ENCODE measurements at regions not wholly inside any gene's neighbourhood (a gene's known extent, or its start where the extent isn't known, plus 50 kb on each side); places are given as distances from the start of the nearest gene placed in this dataset.

- Histone ChIP-seq H3K4me1 (ENCODE audit: low read length) (no peaks in the 10 kb centered on the region), H2AFZ (ENCODE audit: low read length) (no peak overlapping the region), H3K27me3 (replicated peaks; ENCODE audit: insufficient read depth, low read length) (no peaks in the 10 kb centered on the region), H3K27ac (ENCODE audit: low read length) (no peak overlapping the region), H3K4me3 (ENCODE audit: low read length) (no peak overlapping the region), H3F3A (ENCODE audit: insufficient read depth, low read length) (no peaks in the 10 kb centered on the region), H3K9me3 (replicated peaks; ENCODE audit: insufficient read depth, low read length) (no peaks in the 10 kb centered on the region), H3K9me2 (replicated peaks; ENCODE audit: insufficient read depth, low read length) (no peaks in the 10 kb centered on the region), H3K36me3 (replicated peaks; ENCODE audit: insufficient read depth, low read length) (no peaks in the 10 kb centered on the region), H3K4me2 (ENCODE audit: low read depth, low read length) (no peak overlapping the region), H3K79me2 (ENCODE audit: low read length) (no peaks in the 10 kb centered on the region), H3K9ac (ENCODE audit: low read length) (no peak overlapping the region), H4K20me1 (ENCODE audit: insufficient read depth, low read length) (no peaks in the 10 kb centered on the region)
- TF ChIP-seq EZH2phosphoT487 (IDR thresholded peaks at IDR 0.05; ENCODE audit: low read length) (no peak), EZH2 (optimal IDR thresholded peaks at IDR 0.05; ENCODE audit: low read depth, low read length) (no peak), CTCF (IDR thresholded peaks at IDR 0.05; ENCODE audit: low read length) (no peak)
- no peak for DNase-seq
Observed at GRCh38 chr1:238487931-238488330, 597.2 kb upstream of the ZP4 start.

DNA sequence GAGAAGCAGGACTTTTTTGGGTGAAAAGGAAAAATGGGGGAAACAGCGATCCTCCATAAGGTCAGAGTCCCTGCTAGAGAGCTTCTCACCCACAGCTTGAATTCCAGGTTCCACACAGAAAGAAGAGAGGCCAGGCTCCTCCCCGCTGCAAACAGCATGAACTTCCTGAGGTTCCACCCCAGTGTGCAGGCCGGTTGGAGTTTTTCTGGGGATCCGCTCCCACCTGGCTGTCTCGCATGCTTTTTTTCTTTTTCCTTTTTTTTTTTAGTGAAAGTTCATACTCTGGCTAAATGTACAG lies 595.1 kb upstream of the ZP4 start:
- Histone ChIP-seq H3K4me2 (ENCODE audit: low read depth, low read length) (no peak overlapping the region), H3K4me1 (ENCODE audit: low read length) (no peaks in the 10 kb centered on the region), H3K27me3 (replicated peaks; ENCODE audit: insufficient read depth, low read length) (no peaks in the 10 kb centered on the region), H3K9me3 (replicated peaks; ENCODE audit: insufficient read depth, low read length) (no peaks in the 10 kb centered on the region), H3F3A (ENCODE audit: insufficient read depth, low read length) (no peaks in the 10 kb centered on the region), H3K36me3 (replicated peaks; ENCODE audit: insufficient read depth, low read length) (no peaks in the 10 kb centered on the region), H3K9ac (ENCODE audit: low read length) (no peak overlapping the region), H4K20me1 (ENCODE audit: insufficient read depth, low read length) (no peaks in the 10 kb centered on the region), H2AFZ (ENCODE audit: low read length) (no peak overlapping the region), H3K4me3 (ENCODE audit: low read length) (no peak overlapping the region), H3K79me2 (ENCODE audit: low read length) (no peaks in the 10 kb centered on the region), H3K9me2 (replicated peaks; ENCODE audit: insufficient read depth, low read length) (no peaks in the 10 kb centered on the region), H3K27ac (ENCODE audit: low read length) (no peak overlapping the region)
- TF ChIP-seq EZH2phosphoT487 (IDR thresholded peaks at IDR 0.05; ENCODE audit: low read length) (no peak), CTCF (IDR thresholded peaks at IDR 0.05; ENCODE audit: low read length) (no peak), EZH2 (optimal IDR thresholded peaks at IDR 0.05; ENCODE audit: low read depth, low read length) (no peak)
- DNase-seq: no peak

DNA sequence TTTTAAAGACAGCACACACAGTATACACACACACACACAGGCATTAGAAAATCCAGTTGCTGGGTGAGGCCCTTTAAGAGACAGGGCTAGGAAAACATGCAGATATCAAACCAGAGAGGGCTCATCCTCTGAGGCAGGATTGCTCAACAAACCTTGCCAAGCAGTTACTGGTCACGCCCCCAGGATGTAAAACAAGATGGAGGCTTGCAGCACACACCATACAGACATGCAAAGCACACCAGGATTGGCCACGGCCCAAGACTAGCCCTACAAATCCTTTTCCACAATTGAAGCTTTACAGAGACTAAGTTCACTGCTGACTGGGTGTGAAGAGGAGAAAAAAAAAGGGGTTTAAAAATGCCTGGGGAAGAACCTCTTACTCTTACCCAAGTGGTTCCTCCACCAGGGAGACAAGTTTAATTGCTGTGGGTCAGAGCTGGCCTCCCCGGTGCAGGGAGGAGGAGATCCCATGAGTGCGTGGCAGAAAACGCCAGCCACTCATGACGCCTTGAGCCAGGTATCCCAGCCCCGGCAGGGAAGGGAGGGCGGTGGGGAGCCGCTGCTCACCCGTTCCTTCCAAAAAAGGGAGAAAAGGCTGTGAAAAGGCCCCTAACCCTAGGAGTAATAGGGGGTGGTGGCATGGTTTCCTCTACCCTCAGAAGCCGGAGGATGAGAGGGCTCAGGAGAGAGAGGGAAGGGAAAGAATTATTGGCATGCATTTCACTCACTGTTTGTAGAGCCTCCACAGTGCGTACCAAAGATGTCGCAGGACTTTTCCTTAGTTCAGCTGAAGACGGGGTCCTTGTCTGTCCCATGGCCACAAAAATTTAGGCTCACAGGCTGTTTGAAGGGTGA lies 594.6 kb upstream of the ZP4 start:
- Histone ChIP-seq H3K27me3 (replicated peaks; ENCODE audit: insufficient read depth, low read length) (no peaks in the 10 kb centered on the region), H3K9me3 (replicated peaks; ENCODE audit: insufficient read depth, low read length) (no peaks in the 10 kb centered on the region), H3F3A (ENCODE audit: insufficient read depth, low read length) (no peaks in the 10 kb centered on the region), H3K36me3 (replicated peaks; ENCODE audit: insufficient read depth, low read length) (no peaks in the 10 kb centered on the region), H3K79me2 (ENCODE audit: low read length) (no peaks in the 10 kb centered on the region), H2AFZ (ENCODE audit: low read length) (no peak overlapping the region), H3K9me2 (replicated peaks; ENCODE audit: insufficient read depth, low read length) (no peaks in the 10 kb centered on the region), H3K9ac (ENCODE audit: low read length) (no peak overlapping the region), H3K4me3 (ENCODE audit: low read length) (no peak overlapping the region), H3K4me1 (ENCODE audit: low read length) (no peaks in the 10 kb centered on the region), H4K20me1 (ENCODE audit: insufficient read depth, low read length) (no peaks in the 10 kb centered on the region), H3K27ac (ENCODE audit: low read length) (no peak overlapping the region), H3K4me2 (ENCODE audit: low read depth, low read length) (no peak overlapping the region)
- no peak for DNase-seq
- TF ChIP-seq EZH2 (optimal IDR thresholded peaks at IDR 0.05; ENCODE audit: low read depth, low read length): no peak

DNA sequence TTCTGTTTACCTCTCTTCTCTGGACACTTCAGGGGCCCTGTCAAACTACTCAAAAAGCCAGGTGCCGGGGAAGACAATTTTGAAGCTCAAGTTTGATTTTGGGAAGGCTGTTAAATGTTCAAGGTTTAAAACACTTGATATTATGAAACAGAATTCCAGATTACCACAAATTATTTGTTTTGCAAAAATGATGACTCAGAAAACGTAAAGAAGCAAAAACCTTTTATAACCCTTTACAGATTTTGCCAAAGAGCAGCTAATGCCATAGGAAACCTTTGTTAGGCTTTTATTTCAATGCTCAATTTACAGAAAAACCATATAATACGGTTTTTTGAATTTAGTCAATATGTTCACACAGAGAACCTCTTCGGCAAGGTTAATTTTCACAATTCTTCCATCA lies 593.4 kb upstream of the ZP4 start:
- no peaks in the 10 kb centered on the region for H3K9me3 ChIP-seq (replicated peaks; ENCODE audit: insufficient read depth, low read length)
- no peaks in the 10 kb centered on the region for H3K79me2 ChIP-seq (ENCODE audit: low read length)
- no peak overlapping the region for H2AFZ ChIP-seq (ENCODE audit: low read length)
- no peak overlapping the region for H3K9ac ChIP-seq (ENCODE audit: low read length)
- H3K4me3 ChIP-seq (ENCODE audit: low read length): no peak overlapping the region
- no peaks in the 10 kb centered on the region for H3K36me3 ChIP-seq (replicated peaks; ENCODE audit: insufficient read depth, low read length)
- H3K4me1 ChIP-seq (ENCODE audit: low read length): no peaks in the 10 kb centered on the region
- H3K9me2 ChIP-seq (replicated peaks; ENCODE audit: insufficient read depth, low read length): no peaks in the 10 kb centered on the region
- no peaks in the 10 kb centered on the region for H4K20me1 ChIP-seq (ENCODE audit: insufficient read depth, low read length)
- H3F3A ChIP-seq (ENCODE audit: insufficient read depth, low read length): no peaks in the 10 kb centered on the region
- H3K4me2 ChIP-seq (ENCODE audit: low read depth, low read length): no peak overlapping the region
- no peaks in the 10 kb centered on the region for H3K27me3 ChIP-seq (replicated peaks; ENCODE audit: insufficient read depth, low read length)
- H3K27ac ChIP-seq (ENCODE audit: low read length): no peak overlapping the region
- TF ChIP-seq EZH2 (optimal IDR thresholded peaks at IDR 0.05; ENCODE audit: low read depth, low read length): no peak
- TF ChIP-seq EZH2phosphoT487 (IDR thresholded peaks at IDR 0.05; ENCODE audit: low read length): no peak
- TF ChIP-seq CTCF (IDR thresholded peaks at IDR 0.05; ENCODE audit: low read length): no peak
- no peak for DNase-seq

All from MM.1S (cell line).